MM.1S (cell line): ENCODE measurements at regions not wholly inside any gene's neighbourhood (a gene's known extent, or its start where the extent isn't known, plus 50 kb on each side); places are given as distances from the start of the nearest gene placed in this dataset.

Experiments
- CTCF ChIP-seq: fragments of 300-600 bp; sonication (generic); IDR thresholded peaks from 2 replicates; pipeline ENCODE4 v1.5.1; 2016; ENCODE audit warnings: antibody characterized with exemption, low read length, mixed read lengths
- EZH2 ChIP-seq: fragments of 300-600 bp; sonication (generic); optimal IDR thresholded peaks from 2 replicates; pipeline ENCODE3; 2017; ENCODE audit warnings: low read depth, mild to moderate bottlenecking, antibody characterized with exemption, low read length, mixed read lengths

- no peak for TF ChIP-seq CTCF
- TF ChIP-seq EZH2 = no peak
These were observed 166.1 kb upstream of the TEX13C start for GRCh38 chrX:125153621-125154020.
